HG03139 (cell line): ENCODE measurements at regions not wholly inside any gene's neighbourhood (a gene's known extent, or its start where the extent isn't known, plus 50 kb on each side); places are given as distances from the start of the nearest gene placed in this dataset.

Experiments
- ATAC-seq: cut with Tn5 transposase; IDR thresholded peaks from one replicate; pipeline ENCODE4 v1.9.1; 2021; ENCODE audit not compliant: unreplicated experiment

DNA sequence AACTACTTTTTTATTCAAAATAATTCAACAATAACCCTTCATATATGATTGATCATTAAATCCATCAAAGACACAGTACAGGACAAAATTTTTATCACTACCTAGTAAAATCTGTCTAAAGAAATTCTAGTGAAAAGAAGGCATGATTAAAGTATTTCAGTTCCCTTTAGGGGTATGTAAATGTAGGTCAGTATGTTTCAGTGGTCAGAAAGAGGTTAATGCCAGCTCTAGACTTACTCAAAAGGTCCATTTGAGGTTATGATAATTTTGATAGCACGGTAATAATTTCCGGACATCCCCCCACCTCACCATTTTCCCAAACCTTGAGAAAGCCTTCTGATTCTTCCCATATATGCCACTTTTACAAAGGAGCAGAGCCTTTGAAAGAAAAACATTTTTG, 193.5 kb upstream of the ID4 start:
- ATAC-seq: no peak

DNA sequence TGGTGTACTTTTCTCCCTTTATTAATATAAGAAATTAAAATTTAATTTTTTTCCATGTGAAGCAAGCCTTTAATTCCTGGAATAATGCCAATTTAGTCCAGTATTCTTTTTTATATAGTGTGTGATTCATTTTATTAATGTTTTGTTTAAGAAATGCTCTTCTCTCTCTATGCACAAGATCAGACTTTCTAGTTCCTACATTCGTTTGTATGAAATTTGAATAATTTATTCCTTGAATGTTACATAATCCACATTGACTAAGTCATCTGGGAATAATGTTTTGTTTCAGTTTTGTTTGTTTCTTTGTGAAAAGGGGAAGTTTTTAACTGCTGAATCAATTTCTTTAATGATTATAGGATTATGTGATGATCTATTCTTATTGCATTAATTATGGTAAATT, 181.4 kb upstream of the ID4 start:
- no peak for ATAC-seq

DNA sequence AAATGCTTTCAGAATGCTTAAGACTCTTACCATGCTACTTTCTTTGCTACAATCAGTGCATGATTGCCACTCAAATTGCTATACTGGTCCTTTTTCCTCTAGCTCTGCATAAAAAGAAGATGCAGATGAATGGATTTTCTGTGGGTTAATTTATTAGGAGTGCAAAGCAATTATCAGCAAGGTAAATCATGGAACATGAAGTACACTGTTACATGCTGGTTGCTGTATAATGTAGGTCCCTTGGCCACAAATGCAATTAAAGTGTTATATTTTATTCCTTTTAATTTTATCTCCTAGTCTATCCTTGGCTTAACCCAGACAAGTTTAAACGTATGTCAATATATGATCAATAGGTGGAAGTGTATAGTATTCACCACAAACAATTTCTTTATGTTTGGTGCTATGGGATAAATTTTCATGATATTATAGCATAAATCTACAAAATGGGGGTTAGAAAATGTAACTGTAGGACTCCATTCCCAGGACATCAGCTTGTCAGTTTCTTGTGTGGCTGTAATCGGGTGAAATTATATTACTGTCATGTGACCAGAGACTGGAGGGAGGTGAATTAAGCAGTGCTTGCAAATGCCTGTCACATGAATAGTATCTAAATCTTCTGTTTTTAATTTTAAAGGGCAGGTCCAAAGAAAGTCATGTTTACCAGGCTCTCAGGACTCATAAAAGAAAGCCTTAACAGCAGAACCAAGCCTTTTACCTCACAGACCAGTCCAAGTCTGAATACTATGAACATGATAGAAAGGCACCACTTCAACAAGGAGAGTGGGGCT, 176.9 kb upstream of the ID4 start:
- ATAC-seq: no peak

DNA sequence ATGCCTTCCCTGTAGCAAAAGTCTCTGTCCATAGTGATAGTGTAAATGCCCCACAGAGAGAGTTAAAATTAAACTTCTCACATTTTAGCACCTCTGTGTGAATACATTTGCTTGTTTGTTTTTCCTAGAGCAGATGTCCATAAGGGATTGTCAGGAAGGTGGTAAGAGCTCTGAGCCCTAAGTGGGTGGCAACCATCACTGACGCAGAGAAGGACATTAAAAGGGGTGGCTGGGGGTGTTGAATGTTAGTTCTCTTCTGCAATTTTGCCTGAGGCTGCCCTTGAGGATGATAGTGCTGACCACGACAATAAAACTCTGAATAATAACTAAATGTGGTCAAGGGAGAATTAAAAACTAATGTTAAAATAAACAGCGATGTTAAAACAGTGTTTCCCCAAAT, 174.3 kb upstream of the ID4 start:
- no peak for ATAC-seq

DNA sequence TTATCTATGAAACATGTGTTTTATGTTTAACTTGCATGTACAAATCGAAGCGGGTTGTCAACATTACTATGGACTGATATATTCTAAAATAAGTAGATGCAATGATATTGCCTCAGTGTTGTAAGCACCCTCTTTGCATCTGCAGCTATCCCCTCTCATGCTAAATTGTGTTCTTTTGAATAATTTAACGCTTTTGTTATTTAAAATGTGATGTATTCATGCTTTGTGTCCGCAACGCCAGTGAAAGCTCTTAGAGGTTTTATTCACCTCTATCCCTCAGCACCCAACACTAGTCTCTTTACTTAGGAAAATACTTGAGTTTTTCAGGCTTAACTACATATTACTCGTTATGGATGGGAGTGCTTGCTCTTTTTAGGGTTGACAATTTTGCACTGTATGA, 173.7 kb upstream of the ID4 start:
- ATAC-seq: no peak

DNA sequence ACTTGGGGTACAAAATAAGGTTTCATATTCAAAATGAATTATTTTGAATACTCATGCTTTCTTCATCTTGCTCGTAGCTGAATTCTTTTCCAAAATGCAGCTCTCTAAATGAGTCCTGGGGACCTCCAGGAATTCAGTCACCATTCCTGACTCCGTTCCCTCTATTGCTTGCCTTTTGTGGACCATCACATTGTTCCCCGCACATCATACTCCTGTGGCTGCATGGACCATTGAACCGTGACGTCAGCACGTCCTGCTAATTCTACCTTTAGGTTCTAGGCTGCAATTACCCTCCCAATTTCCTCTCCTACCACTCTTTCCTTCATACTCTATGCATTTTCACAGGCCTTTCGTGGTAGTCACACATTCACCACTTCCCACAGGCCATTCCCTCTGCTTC, 173.1 kb upstream of the ID4 start:
- ATAC-seq: no peak

DNA sequence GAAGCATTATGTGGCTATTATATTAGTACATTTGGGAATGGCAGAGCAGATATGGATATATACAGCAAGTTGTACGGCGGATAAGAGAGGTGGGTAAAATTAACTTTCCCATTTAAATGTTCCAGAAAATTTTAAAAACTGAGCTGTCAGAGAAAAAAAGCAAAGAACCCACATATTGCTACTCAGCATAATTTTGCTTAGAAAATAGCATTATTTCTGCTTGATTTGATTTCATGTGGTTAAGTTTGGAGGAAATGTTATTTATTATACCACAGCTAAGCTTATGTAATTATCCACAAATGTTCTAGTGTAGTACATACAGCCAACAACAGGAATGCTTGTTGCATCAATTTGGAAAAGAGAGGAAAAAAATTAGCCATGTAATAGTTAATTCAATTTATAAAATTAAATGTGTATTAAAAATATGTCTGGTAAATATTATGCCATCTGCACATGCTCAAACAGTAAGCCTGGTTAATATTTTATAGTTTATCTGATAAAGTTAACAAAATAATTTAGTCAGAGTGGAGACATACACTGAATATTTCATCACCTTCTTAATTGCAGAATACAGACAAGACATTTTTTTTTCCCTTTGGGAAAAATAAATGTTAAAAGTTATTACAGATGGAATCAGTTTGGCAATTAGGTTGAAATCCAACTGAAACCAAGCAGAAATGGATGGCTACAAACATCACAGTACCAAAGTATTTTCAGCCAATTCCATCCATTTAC, 172.1 kb upstream of the ID4 start:
- ATAC-seq: no peak

DNA sequence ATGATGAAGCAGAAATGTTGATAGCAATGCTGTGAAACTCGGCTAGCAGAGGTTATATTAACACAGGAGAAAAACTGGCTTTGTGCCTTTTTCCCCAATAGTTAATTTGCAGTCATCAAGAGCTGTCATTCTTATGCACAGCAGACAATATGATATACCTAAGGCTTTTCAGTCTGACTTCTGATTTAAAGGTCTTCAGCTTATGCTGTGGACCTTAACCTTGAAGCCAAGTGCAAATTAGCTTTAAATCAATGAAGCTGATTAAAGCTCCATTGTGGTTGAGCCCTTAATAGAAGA, 171.6 kb upstream of the ID4 start:
- ATAC-seq: no peak

DNA sequence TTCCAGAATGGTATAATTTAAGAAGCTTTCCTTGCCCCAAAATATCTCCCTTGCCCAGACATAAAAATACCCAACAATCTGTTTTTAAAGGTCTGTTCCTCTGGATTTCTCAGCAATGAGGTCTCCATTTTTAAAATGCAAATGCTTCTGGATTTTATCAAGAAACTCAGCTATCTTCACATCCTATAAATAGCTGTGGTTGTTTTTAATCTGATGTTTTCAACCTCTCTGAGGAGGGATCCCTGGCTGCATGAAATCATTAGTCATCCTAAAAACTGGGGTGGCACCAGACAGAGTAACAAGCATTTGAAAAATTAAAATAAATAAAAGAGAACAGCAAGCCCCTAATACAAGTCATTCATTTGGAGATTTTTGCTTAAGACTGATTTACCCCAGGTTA, 168.5 kb upstream of the ID4 start:
- no peak for ATAC-seq

DNA sequence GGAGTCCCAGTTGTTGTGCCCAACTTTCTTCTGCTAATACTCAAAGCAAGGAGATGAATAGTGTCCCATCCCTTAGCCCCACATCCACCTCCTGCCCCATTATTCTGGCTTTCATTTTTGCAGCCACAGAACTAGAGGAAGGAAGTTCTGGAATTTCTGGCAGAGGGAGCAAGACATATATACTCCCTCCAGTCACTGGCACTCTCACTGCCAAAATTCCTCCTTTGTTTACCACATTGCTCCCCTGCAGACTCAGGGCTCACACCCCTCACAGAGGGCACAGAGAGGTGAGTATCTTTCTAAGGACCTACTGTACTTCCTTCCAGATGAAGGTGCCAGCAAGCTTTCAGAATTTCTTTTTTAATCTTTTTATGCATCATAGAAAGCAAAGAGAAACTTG, 168.0 kb upstream of the ID4 start:
- ATAC-seq: no peak

DNA sequence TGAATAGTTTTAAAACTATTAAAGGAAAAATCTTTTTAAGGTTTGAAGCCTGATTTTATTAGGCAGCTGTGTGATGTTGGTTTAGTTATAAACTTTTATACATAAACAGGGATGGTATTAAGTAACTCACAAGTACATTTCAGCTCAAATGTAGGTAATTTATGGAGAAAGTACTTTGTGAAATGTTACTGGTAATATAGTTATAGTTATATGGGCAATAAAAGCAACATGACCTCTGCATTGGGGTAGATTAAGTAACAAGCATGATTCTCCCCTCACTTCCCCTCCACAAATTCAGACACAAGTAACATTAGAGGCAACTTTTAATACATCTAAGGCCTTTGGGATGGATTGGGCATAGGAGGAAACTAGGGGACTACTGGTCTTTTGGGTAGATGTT, 154.3 kb upstream of the ID4 start:
- no peak for ATAC-seq

DNA sequence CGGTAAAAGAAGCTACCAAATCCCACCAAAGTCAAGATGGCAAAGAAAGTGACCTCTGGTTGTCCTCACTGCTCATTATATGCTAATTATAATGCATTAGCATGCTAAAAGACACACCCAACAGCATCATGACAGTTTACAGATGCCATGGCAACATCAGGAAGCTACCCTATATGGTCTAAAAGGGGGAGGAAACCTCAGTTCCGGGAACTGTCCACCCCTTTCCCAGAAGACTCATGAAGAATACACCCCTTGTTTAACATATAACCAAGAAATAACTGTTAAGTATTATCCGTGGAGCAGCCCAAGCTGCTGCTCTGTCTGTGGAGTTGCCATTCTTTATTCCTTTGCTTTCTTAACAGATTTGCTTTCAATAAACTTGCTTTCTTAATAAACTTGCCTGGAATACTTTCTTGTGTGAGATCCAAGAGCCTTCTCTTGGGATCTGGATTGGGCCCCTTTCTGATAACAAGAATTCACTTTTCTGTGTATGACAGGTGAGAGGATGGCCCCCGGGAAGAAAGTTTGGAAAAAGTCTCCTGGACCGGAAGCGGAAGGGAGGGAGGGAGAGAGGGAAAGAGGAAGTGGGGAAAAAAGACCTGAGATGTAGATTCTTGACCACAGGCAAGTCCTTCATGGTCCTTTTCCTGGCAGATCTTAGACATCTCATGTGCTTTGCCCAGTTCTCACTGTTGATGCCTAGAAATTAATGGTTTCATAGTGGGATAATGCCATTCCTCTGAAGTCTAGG, 146.7 kb upstream of the ID4 start:
- ATAC-seq: no peak

DNA sequence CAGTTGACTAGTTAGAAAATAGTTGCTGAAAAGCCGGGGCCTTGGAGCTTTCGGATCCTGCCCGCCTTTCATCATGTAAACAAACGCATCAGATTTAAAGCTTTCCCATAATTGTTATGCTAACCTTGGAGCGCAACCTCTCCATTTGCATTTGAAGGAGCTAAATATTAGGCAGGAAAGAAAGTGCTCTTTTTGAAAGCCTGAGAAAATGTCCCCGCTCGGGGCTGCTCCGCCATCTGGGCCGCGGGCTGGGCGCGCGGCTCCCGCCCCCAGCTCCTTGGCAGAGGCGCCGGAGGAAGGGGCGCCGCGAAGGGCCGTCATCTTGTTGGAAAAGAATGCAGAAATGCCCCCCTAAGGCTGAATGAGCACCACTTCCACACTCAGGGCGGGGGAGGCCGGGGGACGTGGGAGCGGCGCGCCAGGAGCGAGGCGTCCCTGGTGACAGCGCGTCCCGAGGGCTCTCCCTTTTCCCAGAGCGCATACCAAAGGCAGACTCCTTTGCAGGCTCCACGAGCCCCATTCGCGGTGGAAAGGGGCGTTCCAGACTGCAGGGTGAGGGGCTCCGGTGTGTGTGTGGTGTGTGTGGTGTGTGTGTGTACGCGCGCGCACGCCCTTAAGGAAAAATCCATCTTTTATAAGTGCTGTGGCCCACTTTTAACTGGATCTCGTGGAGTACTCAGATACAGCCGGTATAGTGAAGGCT, 145.6 kb upstream of the ID4 start:
- ATAC-seq: no peak

DNA sequence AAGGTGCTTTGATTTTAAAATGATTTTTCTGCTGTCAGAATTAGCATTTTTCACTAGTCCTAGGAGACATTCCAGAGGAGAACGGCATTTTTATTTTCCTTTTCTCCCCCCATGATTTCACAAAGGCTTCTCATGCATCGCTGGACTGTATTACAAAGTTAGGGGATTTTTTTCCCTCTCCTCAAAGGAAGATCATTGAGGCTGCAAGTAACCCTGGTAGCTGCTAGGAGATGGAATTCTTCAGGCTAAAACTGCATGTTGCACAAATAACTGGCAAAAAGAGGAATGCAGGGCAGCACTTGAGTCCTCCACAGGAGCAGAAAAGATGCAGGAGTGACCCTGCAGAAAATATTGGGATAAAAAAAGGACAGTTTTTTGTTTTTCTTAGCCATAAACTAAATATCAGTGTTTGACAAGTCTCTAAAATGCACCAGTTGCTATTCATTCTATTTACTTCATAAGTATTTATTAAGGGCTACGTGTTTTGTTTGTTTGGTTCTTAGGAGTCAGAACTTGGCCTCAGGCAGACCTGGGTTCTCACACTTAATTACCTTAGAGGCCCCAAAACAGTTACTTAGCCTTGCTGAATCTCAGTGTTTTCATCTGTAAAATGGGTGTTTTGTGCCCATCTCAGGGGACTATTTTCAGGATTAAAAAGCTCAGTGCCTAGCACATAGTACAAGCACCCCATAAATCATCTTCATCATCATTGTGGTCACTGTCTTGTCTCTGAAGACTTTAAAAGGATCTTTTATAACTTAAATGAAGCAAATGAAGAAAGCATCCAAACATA, 144.5 kb upstream of the ID4 start:
- no peak for ATAC-seq

DNA sequence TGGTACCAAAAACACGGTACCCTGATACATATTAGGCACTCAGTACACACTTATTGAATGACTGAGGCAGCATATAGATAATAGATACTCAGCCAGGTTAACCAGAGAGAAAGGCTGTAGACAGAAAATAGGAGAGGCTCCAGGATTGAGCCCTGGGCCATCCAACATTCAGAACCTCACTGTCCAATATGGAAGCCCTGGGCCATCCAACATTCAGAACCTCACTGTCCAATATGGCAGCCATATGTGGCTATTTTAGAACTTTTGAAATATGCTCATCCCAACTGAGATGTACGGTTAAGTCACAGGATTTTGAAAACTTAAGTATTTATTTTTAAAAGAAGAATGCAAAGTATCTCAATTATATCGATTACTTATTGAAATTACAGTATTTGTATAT, 142.5 kb upstream of the ID4 start:
- ATAC-seq: no peak

DNA sequence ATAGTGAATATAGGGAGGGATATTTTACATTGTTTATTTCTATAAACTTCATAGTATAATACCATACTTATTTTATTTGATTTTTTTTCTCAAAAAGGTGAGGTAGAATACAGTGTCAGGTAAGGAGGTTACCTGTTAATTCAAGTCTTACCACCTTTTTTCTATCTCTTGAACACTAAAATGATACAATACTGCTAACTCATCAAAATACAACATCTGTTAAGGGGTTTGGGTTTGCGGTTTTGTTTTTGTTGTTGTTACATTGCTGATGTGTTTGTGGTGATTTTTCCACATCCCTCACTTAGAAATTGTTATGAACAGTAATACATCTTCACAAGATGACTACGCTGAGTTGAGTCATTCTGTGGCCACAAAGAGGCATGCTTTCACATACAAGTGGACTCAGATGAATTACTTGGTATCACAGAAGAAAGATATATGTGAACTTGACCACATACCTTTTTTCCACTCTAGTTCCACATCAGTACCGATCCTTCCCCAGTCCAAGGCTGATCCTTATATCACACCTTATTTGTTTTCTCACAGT, 139.4 kb upstream of the ID4 start:
- ATAC-seq: no peak

DNA sequence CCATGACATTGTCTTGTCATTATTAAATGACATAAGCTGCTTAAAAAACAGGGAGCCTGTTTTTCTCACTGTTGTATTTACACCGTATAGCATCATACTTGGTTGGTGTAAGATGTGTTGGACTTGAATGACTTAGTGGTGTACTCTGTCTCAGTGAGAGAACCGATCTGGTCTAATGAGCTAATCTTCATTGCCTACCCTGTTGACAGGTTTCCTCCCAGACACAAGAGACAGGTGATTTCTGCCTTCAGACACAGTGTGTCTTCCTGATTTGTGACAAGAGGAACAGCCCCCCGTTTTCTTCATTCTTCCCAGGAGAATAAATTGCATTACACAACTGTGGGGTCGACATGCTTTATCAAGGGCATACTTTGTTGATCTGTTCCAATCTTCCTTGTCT, 137.2 kb upstream of the ID4 start:
- ATAC-seq: no peak

DNA sequence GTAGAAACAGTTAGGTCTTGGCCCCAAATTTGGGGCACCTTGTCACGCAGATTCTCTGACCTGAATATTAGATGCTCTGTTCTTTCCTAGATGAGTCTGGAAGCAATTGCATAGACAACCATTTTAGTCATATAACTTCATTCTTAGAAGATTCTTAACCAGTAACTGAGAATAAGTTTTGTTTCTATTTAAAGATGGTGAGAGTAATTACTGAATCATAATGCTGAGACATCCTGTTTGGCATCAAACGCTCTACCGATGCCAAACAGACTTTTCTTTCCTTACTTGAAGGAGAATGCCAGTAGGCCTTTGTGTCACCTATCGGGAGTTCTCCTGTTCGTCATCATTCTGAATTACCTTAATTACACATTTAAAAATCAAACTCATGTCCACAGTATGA, 131.6 kb upstream of the ID4 start:
- no peak for ATAC-seq

DNA sequence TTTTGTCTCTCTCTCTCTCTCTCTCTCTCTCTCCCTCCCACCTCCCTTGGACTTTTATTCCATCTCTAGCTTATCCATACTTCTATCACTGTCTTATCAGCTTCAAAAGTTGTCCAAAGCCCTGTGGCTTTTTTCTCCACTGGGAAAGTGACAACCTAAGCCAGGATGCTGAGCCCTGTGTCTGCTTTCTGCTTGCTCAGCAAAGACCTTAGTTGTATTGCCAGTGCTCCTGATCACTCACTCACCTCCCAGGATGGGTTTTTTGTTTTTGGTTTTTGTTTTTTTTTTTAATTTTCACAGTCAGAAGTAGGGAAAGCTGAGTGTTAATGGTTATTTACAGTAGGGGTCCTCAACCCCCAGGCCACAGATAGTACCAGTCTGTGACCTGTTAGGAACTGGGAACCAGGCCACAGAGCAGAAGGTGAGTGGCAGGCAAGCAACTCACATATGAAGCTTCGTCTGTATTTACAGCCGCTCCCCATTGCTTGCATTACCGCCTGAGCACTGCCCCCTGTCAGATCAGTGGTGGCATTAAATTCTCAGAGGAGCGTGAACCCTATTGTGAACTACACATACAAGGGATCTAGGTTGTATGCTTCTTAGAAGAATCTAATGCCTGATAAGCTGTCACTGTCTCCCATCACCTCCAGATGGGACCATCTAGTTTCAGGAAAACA, 125.0 kb upstream of the ID4 start:
- ATAC-seq: no peak

DNA sequence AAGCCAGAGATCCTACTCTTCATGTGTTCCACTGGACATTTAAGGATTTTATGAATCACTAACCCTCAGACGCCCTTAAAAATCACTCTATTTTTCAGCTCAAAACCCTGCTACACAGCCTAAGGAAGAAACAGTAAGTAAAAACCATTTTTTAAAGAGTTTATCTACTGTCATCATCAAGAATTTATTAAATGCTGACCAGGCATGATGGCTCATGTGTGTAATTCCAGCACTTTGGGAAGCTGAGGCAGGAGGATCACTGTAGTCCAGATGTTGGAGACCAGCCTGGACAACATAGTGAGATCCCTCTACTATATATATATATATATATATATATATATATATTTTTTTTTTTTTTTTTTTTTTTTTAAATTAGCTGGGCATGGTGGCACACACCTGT, 124.2 kb upstream of the ID4 start:
- ATAC-seq: no peak
